ENCODE measurements at regions not wholly inside any gene's neighbourhood (a gene's known extent, or its start where the extent isn't known, plus 50 kb on each side); places are given as distances from the start of the nearest gene placed in this dataset.

GRCh38 chr1:208324005-208324404 lies 79.8 kb upstream of the PLXNA2 start:
- no peak for DNase-seq
- no peaks in the 10 kb centered on the region for H3K36me3 Mint-ChIP-seq (ENCODE audit: unreplicated experiment)
- no peak for TF ChIP-seq CTCF (IDR thresholded peaks at IDR 0.05; ENCODE audit: partially characterized antibody, unreplicated experiment)
- no peak overlapping the region for H3K4me3 Mint-ChIP-seq (ENCODE audit: unreplicated experiment)
- H3K27me3 Mint-ChIP-seq (ENCODE audit: unreplicated experiment) = no peaks in the 10 kb centered on the region
- no peak overlapping the region for H3K27ac Mint-ChIP-seq (ENCODE audit: unreplicated experiment)
- peaks cover 4% of the 10 kb centered on the region for H3K4me1 Mint-ChIP-seq (ENCODE audit: low read depth, unreplicated experiment)
- no peaks in the 10 kb centered on the region for H3K9me3 Mint-ChIP-seq (ENCODE audit: unreplicated experiment)

- Mint-ChIP-seq H3K27ac (ENCODE audit: unreplicated experiment) (no peak overlapping the region), H3K27me3 (ENCODE audit: unreplicated experiment) (no peaks in the 10 kb centered on the region), H3K9me3 (ENCODE audit: unreplicated experiment) (no peaks in the 10 kb centered on the region), H3K4me3 (ENCODE audit: unreplicated experiment) (no peak overlapping the region), H3K4me1 (ENCODE audit: low read depth, unreplicated experiment) (no peaks in the 10 kb centered on the region), H3K36me3 (ENCODE audit: unreplicated experiment) (no peaks in the 10 kb centered on the region)
- DNase-seq = no peak
- TF ChIP-seq CTCF (IDR thresholded peaks at IDR 0.05; ENCODE audit: partially characterized antibody, unreplicated experiment) = no peak
These were observed 81.8 kb upstream of the PLXNA2 start for GRCh38 chr1:208326033-208326432.

- H3K27ac Mint-ChIP-seq (ENCODE audit: unreplicated experiment) = no peak overlapping the region
- H3K36me3 Mint-ChIP-seq (ENCODE audit: unreplicated experiment) = no peaks in the 10 kb centered on the region
- DNase-seq = no peak
- H3K4me1 Mint-ChIP-seq (ENCODE audit: low read depth, unreplicated experiment) = no peaks in the 10 kb centered on the region
- H3K4me3 Mint-ChIP-seq (ENCODE audit: unreplicated experiment) = no peak overlapping the region
- TF ChIP-seq CTCF (IDR thresholded peaks at IDR 0.05; ENCODE audit: partially characterized antibody, unreplicated experiment) = no peak
- no peaks in the 10 kb centered on the region for H3K27me3 Mint-ChIP-seq (ENCODE audit: unreplicated experiment)
- no peaks in the 10 kb centered on the region for H3K9me3 Mint-ChIP-seq (ENCODE audit: unreplicated experiment)
These were observed 85.1 kb upstream of the PLXNA2 start for GRCh38 chr1:208329300-208329699.

GRCh38 chr1:208332036-208332773 lies 88.0 kb upstream of the PLXNA2 start:
- Mint-ChIP-seq H3K27me3 (ENCODE audit: unreplicated experiment) (no peaks in the 10 kb centered on the region), H3K9me3 (ENCODE audit: unreplicated experiment) (no peaks in the 10 kb centered on the region), H3K4me3 (ENCODE audit: unreplicated experiment) (no peak overlapping the region), H3K4me1 (ENCODE audit: low read depth, unreplicated experiment) (peaks cover 6% of the 10 kb centered on the region), H3K36me3 (ENCODE audit: unreplicated experiment) (no peaks in the 10 kb centered on the region), H3K27ac (ENCODE audit: unreplicated experiment) (no peak overlapping the region)
- DNase-seq = no peak
- TF ChIP-seq CTCF (IDR thresholded peaks at IDR 0.05; ENCODE audit: partially characterized antibody, unreplicated experiment) = no peak

GRCh38 chr1:208332774-208333126 lies 88.6 kb upstream of the PLXNA2 start:
- H3K36me3 Mint-ChIP-seq (ENCODE audit: unreplicated experiment) = no peaks in the 10 kb centered on the region
- no peak overlapping the region for H3K4me3 Mint-ChIP-seq (ENCODE audit: unreplicated experiment)
- DNase-seq = no peak
- peaks cover 10% of the 10 kb centered on the region for H3K4me1 Mint-ChIP-seq (ENCODE audit: low read depth, unreplicated experiment)
- H3K9me3 Mint-ChIP-seq (ENCODE audit: unreplicated experiment) = no peaks in the 10 kb centered on the region
- no peak overlapping the region for H3K27ac Mint-ChIP-seq (ENCODE audit: unreplicated experiment)
- TF ChIP-seq CTCF (IDR thresholded peaks at IDR 0.05; ENCODE audit: partially characterized antibody, unreplicated experiment) = no peak
- H3K27me3 Mint-ChIP-seq (ENCODE audit: unreplicated experiment) = no peaks in the 10 kb centered on the region
